PC-3 (cell line): ENCODE measurements at regions not wholly inside any gene's neighbourhood (a gene's known extent, or its start where the extent isn't known, plus 50 kb on each side); places are given as distances from the start of the nearest gene placed in this dataset.

Source experiments
- CTCF ChIP-seq: fragments of 300-600 bp; sonication (generic); conservative IDR thresholded peaks from 2 replicates; pipeline ENCODE4 v1.5.1; 2017; ENCODE audit warnings: antibody characterized with exemption, low read depth, mild to moderate bottlenecking, low read length
- EZH2phosphoT487 ChIP-seq: fragments of 300-600 bp; sonication (generic); IDR thresholded peaks from 2 replicates; pipeline ENCODE4 v1.6.1; 2018; ENCODE audit warnings: mild to moderate bottlenecking, antibody characterized with exemption, low read length, borderline replicate concordance

- no peak for TF ChIP-seq CTCF
- TF ChIP-seq EZH2phosphoT487: no peak
Observed at GRCh38 chr3:164196477-164196876, 881.8 kb downstream of the SI start.
